ENCODE measurements at regions not wholly inside any gene's neighbourhood (a gene's known extent, or its start where the extent isn't known, plus 50 kb on each side); places are given as distances from the start of the nearest gene placed in this dataset.

- intact Hi-C loops (cut with micrococcal nuclease; ENCODE audit: unreplicated experiment), result no loop called here
- no peaks in the 10 kb centered on the region for H3K27me3 Mint-ChIP-seq (ENCODE audit: insufficient read depth, unreplicated experiment)
- H3K9me3 Mint-ChIP-seq (ENCODE audit: unreplicated experiment), result no peaks in the 10 kb centered on the region
- Histone ChIP-seq H3K27me3 (replicated peaks; ENCODE audit: control insufficient read depth, insufficient read depth, low read length) (no peaks in the 10 kb centered on the region), H3K36me3 (ENCODE audit: control insufficient read depth, insufficient read depth, low read length) (no peaks in the 10 kb centered on the region), H3K4me1 (no peaks in the 10 kb centered on the region), H3K9me3 (no peaks in the 10 kb centered on the region), H3K4me3 (ENCODE audit: low read depth, low read length) (no peak overlapping the region)
- H3K4me1 Mint-ChIP-seq (ENCODE audit: low read depth, unreplicated experiment), result no peaks in the 10 kb centered on the region
- DNase-seq, result no peak
- no peak overlapping the region for H3K4me3 Mint-ChIP-seq (ENCODE audit: unreplicated experiment)
- H3K27ac Mint-ChIP-seq (ENCODE audit: unreplicated experiment), result no peak overlapping the region
- H3K36me3 Mint-ChIP-seq (ENCODE audit: insufficient read depth, unreplicated experiment), result no peaks in the 10 kb centered on the region
- BruUV-seq (replicated peaks), result no TSS peak
- no peak for TF ChIP-seq CTCF (IDR thresholded peaks at IDR 0.05; ENCODE audit: insufficient read depth in 1 of 2, low read depth in 1 of 2, low read length in 1 of 2, severe bottlenecking in 1 of 2, unreplicated experiment in 1 of 2)
- ChIA-PET CTCF (no interaction called here), POLR2A (no interaction called here)
Measured at GRCh38 chr3:76627236-76627635, 412.7 kb upstream of the ROBO2 start.

- H3K9me3 ChIP-seq, result no peaks in the 10 kb centered on the region
- Mint-ChIP-seq H3K4me3 (ENCODE audit: unreplicated experiment) (no peak overlapping the region), H3K36me3 (ENCODE audit: insufficient read depth, unreplicated experiment) (no peaks in the 10 kb centered on the region), H3K27ac (ENCODE audit: unreplicated experiment) (no peak overlapping the region), H3K27me3 (ENCODE audit: insufficient read depth, unreplicated experiment) (no peaks in the 10 kb centered on the region), H3K4me1 (ENCODE audit: low read depth, unreplicated experiment) (no peaks in the 10 kb centered on the region), H3K9me3 (ENCODE audit: unreplicated experiment) (no peaks in the 10 kb centered on the region)
- ChIA-PET POLR2A (no interaction called here), CTCF (no interaction called here)
- intact Hi-C loops (cut with micrococcal nuclease; ENCODE audit: unreplicated experiment), result no loop called here
- no peak overlapping the region for H3K4me3 ChIP-seq (ENCODE audit: low read depth, low read length)
- no TSS peak for BruUV-seq (replicated peaks)
- DNase-seq, result no peak
- no peaks in the 10 kb centered on the region for H3K4me1 ChIP-seq
- H3K36me3 ChIP-seq (ENCODE audit: control insufficient read depth, insufficient read depth, low read length), result no peaks in the 10 kb centered on the region
- no peaks in the 10 kb centered on the region for H3K27me3 ChIP-seq (replicated peaks; ENCODE audit: control insufficient read depth, insufficient read depth, low read length)
- TF ChIP-seq CTCF (IDR thresholded peaks at IDR 0.05; ENCODE audit: insufficient read depth in 1 of 2, low read depth in 1 of 2, low read length in 1 of 2, severe bottlenecking in 1 of 2, unreplicated experiment in 1 of 2), result no peak
Measured at GRCh38 chr3:76631251-76631650, 408.6 kb upstream of the ROBO2 start.

GRCh38 chr3:76638006-76638405 lies 401.9 kb upstream of the ROBO2 start:
- BruUV-seq (replicated peaks), result no TSS peak
- H3K9me3 ChIP-seq, result no peaks in the 10 kb centered on the region
- H3K36me3 ChIP-seq (ENCODE audit: control insufficient read depth, insufficient read depth, low read length), result no peaks in the 10 kb centered on the region
- H3K4me1 ChIP-seq, result no peaks in the 10 kb centered on the region
- Mint-ChIP-seq H3K4me3 (ENCODE audit: unreplicated experiment) (no peak overlapping the region), H3K4me1 (ENCODE audit: low read depth, unreplicated experiment) (no peaks in the 10 kb centered on the region), H3K27ac (ENCODE audit: unreplicated experiment) (no peak overlapping the region), H3K27me3 (ENCODE audit: insufficient read depth, unreplicated experiment) (no peaks in the 10 kb centered on the region), H3K36me3 (ENCODE audit: insufficient read depth, unreplicated experiment) (no peaks in the 10 kb centered on the region), H3K9me3 (ENCODE audit: unreplicated experiment) (no peaks in the 10 kb centered on the region)
- TF ChIP-seq CTCF (IDR thresholded peaks at IDR 0.05; ENCODE audit: insufficient read depth in 1 of 2, low read depth in 1 of 2, low read length in 1 of 2, severe bottlenecking in 1 of 2, unreplicated experiment in 1 of 2), result no peak
- DNase-seq, result no peak
- intact Hi-C loops (cut with micrococcal nuclease; ENCODE audit: unreplicated experiment), result no loop called here
- POLR2A ChIA-PET, result no interaction called here
- no peaks in the 10 kb centered on the region for H3K27me3 ChIP-seq (replicated peaks; ENCODE audit: control insufficient read depth, insufficient read depth, low read length)
- H3K4me3 ChIP-seq (ENCODE audit: low read depth, low read length), result no peak overlapping the region
- CTCF ChIA-PET, result no interaction called here

Data from Caco-2 (cell line).